Right lung (tissue), 2 donors: ENCODE measurements at regions not wholly inside any gene's neighbourhood (a gene's known extent, or its start where the extent isn't known, plus 50 kb on each side); places are given as distances from the start of the nearest gene placed in this dataset.

Source experiments
- DNase-seq, 2 donors: peaks; one replicate each; pipeline ENCODE4 v3.0.0-alpha.2; 2013

DNA sequence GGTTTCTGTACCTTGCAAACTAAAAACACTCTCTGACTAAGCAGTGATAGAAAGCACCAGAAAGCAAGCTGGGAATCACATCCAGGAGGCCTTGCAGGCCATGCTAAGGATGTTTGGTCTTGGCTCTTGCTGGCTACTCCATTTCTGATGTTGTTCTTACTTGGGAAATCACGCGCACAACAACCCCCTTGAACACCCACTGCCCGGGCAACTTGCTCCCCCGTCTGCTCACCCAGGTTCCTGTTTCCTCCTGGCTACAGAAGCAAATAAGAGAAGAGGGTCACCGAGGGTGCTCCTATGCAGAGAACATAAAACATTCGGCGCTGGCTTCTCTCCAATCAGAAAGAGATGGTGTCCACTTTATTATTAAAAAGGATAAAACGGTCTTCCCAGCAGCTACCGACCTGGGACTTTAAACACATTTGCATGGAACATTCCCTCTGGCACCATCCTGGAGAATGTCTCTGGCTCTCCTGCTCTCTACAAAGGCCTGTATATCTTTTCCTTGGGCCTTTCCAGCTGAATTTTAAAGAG is 271.2 kb upstream of the RPL38 start:
- no peak for DNase-seq

- no peak for DNase-seq
Observed at GRCh38 chr17:73933164-73933766, 270.2 kb upstream of the RPL38 start.

GRCh38 chr17:73933871-73934270 is 269.6 kb upstream of the RPL38 start:
- no peak for DNase-seq

GRCh38 chr17:73934696-73935095 is 268.8 kb upstream of the RPL38 start:
- no peak for DNase-seq

GRCh38 chr17:73936908-73937627 is 266.4 kb upstream of the RPL38 start:
- DNase-seq, result no peak

DNA sequence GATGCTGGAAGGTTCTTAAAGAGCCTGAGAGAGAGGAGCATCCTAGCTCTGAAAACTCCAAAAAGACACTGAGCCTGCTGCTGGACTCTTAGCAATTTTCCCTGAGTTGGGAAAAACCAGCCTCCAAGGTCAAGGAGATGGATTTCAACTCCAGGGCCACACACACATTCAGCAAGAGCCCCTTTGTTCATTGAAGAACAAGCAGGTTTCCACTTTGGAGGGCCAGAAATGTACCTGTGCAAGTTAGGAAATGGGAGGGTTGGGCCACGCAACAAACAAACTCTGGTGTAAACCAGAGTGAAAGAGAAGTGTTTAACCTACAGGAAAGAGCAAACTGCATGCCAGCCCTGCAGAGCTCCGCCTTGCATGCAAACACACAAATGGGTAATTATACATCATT is 264.8 kb upstream of the RPL38 start:
- no peak for DNase-seq

- DNase-seq, result no peak
Observed at GRCh38 chr17:73939806-73940205, 263.7 kb upstream of the RPL38 start.

- no peak for DNase-seq
Observed at GRCh38 chr17:73940511-73940910, 263.0 kb upstream of the RPL38 start.

DNA sequence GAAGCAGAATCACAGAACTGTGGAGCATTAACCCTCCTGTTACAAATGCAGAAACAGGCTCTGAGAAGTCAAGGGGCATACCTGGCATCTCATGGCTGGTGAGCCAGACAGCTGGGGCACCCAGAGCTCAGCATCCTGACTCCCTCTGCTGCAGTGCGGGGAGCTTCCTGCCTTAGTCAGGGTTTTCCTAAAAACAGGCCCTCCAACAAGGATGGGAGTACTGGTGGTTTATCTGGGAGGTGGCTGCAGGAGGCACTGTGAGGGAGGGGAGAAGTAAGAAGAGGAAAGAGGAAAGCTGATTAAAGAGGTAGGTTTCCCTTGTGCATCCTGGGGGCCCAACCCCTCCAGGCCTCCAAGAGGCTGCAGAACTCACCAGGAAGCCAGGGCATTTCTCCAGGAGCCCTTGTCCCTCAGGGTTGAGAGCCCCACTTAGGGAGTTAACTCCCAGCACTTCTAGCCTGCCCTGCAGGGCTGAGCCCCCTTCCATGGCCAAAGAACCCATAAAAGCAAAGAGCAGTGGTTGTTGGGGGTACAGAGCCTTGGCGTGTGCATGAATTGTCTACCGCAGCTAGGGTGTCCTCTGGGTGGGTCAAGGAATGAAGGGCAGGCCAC is 261.5 kb upstream of the RPL38 start:
- DNase-seq, result no peak

- no peak for DNase-seq
Observed at GRCh38 chr17:73942703-73943415, 260.6 kb upstream of the RPL38 start.

- DNase-seq, result no peak
Observed at GRCh38 chr17:73943416-73944110, 259.9 kb upstream of the RPL38 start.

GRCh38 chr17:73944366-73944765 is 259.1 kb upstream of the RPL38 start:
- DNase-seq, result no peak

DNA sequence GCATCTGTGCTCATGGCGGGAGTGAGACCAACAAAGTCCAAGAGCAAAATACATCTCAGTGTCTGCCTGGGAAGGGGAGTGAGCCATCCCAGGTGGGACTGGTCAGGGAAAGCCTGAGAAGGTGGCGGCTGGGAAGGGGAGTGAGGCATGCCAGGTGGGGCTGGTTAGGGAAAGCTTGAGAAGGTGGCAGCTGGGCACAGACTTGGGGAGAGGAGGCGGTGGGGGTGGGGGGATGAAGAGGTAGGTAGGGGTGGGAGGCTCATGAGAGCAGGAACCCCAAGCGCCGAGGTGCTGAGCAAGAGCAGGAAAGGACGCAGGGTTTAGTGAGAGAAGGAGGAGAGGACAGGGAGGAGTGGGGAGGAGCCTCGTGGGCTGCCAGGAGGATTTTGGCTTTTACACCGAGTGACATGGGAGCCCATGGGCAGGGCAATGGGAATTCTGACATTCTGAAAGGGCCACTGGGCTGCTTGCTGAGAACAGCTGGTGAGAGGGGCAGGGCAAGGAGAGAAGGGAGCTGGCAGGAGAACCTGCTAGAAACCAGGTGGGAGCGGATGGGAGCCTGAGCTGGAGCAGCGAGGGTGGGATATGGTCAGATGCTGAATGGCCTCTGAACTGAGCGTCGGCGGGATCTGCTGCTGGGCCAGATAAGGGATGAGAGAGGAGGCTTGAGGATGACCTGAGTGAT is 256.1 kb upstream of the RPL38 start:
- DNase-seq, result no peak

GRCh38 chr17:73947966-73948355 is 255.5 kb upstream of the RPL38 start:
- DNase-seq, result no peak

GRCh38 chr17:73949903-73950592 is 253.4 kb upstream of the RPL38 start:
- DNase-seq, result peak in 1 of 2 donors; percentile 12

GRCh38 chr17:73950593-73950914 is 252.9 kb upstream of the RPL38 start:
- DNase-seq, result no peak

DNA sequence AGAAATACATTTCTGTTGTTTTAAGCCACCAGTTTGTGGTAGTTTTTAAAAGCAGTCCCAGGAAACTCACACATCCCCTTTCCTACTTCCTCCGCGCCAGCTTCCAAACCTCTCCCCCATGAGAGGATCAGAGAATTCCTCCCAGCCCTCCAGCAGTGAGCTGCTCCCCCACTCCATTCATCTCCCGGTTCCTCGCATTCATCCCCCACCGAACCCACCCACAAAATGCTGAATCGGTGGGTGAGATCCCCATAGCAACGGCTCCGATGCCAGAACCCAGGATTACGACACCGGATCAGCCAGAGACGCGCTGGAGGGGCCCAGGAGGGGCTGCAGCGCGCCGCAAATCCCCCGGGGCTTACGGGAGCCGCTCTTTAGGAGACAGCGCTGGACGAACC is 251.4 kb upstream of the RPL38 start:
- peak; percentile 79 to 87 for DNase-seq

GRCh38 chr17:73952480-73953205 is 250.8 kb upstream of the RPL38 start:
- DNase-seq, result peak; percentile 58 to 68

DNA sequence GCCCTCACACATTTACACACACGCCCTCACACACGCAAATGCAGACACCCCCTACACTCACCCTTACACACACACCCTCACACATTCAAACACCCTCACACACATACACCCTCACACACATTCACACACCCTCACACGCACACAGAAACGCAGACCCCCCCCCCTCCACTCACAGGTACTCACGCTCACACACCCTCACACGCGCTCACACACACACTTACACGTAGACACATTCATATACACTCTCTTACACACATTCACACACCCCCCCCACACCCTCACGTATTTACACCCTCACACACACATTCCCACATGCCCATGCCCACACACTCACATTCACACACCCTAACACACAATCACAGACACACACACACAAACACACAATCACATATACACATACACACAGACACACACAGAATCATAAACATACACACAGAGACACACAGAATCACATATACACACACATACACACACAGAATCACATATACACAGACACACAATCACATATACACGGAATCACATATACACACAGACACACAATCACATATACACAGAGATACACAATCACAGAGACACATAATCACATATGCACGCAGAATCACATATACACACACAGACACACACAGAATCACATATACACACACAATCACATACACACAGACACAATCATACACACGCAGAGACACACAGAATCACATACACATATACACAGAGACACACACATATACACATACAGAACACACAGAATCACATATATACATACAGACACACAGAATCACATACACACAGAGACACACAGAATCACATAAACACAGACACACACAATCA is 250.1 kb upstream of the RPL38 start:
- DNase-seq, result no peak
